Keratinocyte (primary cell): ENCODE measurements at regions not wholly inside any gene's neighbourhood (a gene's known extent, or its start where the extent isn't known, plus 50 kb on each side); places are given as distances from the start of the nearest gene placed in this dataset.

Experiments used
- DNase-seq: peaks from one replicate; pipeline ENCODE4 v3.0.0-alpha.2; 2011; ENCODE audit warnings: low read depth, missing footprints, low spot score
- FAIRE-seq: peaks from 2 replicates; lab custom pipeline; 2011; peaks lifted over from hg19 to GRCh38; lab: Jason Lieb, UNC
- H2AFZ ChIP-seq: 2 replicates; pipeline ENCODE4 v1.6.0; 2012; ENCODE audit warnings: low read length, control low read depth, inconsistent platforms; ENCODE audit not compliant: control insufficient read depth
- H3K27ac ChIP-seq: 2 replicates; pipeline ENCODE4 v1.5.1; 2011; ENCODE audit warnings: low read length; ENCODE audit not compliant: control insufficient read depth, insufficient read depth
- H3K27me3 ChIP-seq: 3 replicates; pipeline ENCODE4 v1.6.0; 2011; ENCODE audit warnings: low read length; ENCODE audit not compliant: control insufficient read depth, insufficient read depth; ENCODE audit errors: extremely low read depth
- H3K36me3 ChIP-seq, 2 experiments: 2 replicates in 1 of 2; 3 replicates in 1 of 2; pipeline ENCODE4 v1.5.1; 2011; ENCODE audit warnings: low read length in 2 of 2, mild to moderate bottlenecking in 1 of 2; ENCODE audit not compliant: control insufficient read depth in 2 of 2, insufficient read depth in 2 of 2; ENCODE audit errors: extremely low read depth in 1 of 2
- H3K4me1 ChIP-seq: 3 replicates; pipeline ENCODE4 v1.5.1; 2011; ENCODE audit warnings: low read length; ENCODE audit not compliant: control insufficient read depth, insufficient read depth; ENCODE audit errors: extremely low read depth
- H3K4me2 ChIP-seq: 3 replicates; pipeline ENCODE4 v1.6.0; 2011; ENCODE audit warnings: low read depth, low read length; ENCODE audit not compliant: control insufficient read depth, insufficient read depth; ENCODE audit errors: extremely low read depth
- H3K4me3 ChIP-seq, 3 experiments: fragments of 200-600 bp in 1 of 3; sonication (generic) in 1 of 3; 2 replicates in 2 of 3; 3 replicates in 1 of 3; pipeline ENCODE4 v1.5.1; 2011 to 2016; ENCODE audit warnings: low read length in 3 of 3, mild to moderate bottlenecking in 3 of 3, control low read depth in 2 of 3, inconsistent platforms in 1 of 3, low read depth in 1 of 3, mixed read lengths in 1 of 3, mixed run types in 1 of 3, moderate library complexity in 1 of 3; ENCODE audit not compliant: control insufficient read depth in 2 of 3, insufficient read depth in 2 of 3; ENCODE audit errors: extremely low read depth in 1 of 3
- H3K79me2 ChIP-seq: 2 replicates; pipeline ENCODE4 v1.6.0; 2012; ENCODE audit warnings: low read length; ENCODE audit not compliant: control insufficient read depth, insufficient read depth
- H3K9ac ChIP-seq: 3 replicates; pipeline ENCODE4 v1.6.0; 2011; ENCODE audit warnings: low read length; ENCODE audit not compliant: control insufficient read depth, insufficient read depth; ENCODE audit errors: extremely low read depth
- H3K9me1 ChIP-seq: 3 replicates; pipeline ENCODE4 v1.6.0; 2011; ENCODE audit warnings: low read length; ENCODE audit not compliant: control insufficient read depth, insufficient read depth; ENCODE audit errors: extremely low read depth
- H3K9me3 ChIP-seq: 2 replicates; pipeline ENCODE4 v1.5.1; 2012; ENCODE audit warnings: low read depth, low read length; ENCODE audit not compliant: control insufficient read depth
- H4K20me1 ChIP-seq: 3 replicates; pipeline ENCODE4 v1.6.0; 2011; ENCODE audit warnings: low read length; ENCODE audit not compliant: control insufficient read depth, insufficient read depth; ENCODE audit errors: extremely low read depth
- EZH2 ChIP-seq: IDR thresholded peaks from one replicate; pipeline ENCODE4 v1.6.1; 2012; ENCODE audit warnings: inconsistent platforms, mild to moderate bottlenecking, low read length, moderate library complexity
- dilution Hi-C: fragments of 300-500 bp; cut with MboI; formaldehyde crosslinking; loops from one replicate; pipeline ENCODE4 v1.7.0; 2020; ENCODE audit warnings: low sequenced_read_pairs; ENCODE audit not compliant: extremely low pct_ligation_motif_present
- TF ChIP-seq, protein P1 (sequence below), 3 experiments: IDR thresholded peaks in 1 of 3; conservative IDR thresholded peaks in 1 of 3; optimal IDR thresholded peaks in 1 of 3; 2 replicates in 2 of 3; 3 replicates in 1 of 3; pipeline versions ENCODE3 to v1.5.1; 2011; ENCODE audit warnings: low read length in 3 of 3, mild to moderate bottlenecking in 3 of 3, moderate library complexity in 2 of 3, control low read depth in 1 of 3, inconsistent platforms in 1 of 3; ENCODE audit not compliant: insufficient read depth in 2 of 3; ENCODE audit errors: extremely low read depth in 1 of 3

DNA sequence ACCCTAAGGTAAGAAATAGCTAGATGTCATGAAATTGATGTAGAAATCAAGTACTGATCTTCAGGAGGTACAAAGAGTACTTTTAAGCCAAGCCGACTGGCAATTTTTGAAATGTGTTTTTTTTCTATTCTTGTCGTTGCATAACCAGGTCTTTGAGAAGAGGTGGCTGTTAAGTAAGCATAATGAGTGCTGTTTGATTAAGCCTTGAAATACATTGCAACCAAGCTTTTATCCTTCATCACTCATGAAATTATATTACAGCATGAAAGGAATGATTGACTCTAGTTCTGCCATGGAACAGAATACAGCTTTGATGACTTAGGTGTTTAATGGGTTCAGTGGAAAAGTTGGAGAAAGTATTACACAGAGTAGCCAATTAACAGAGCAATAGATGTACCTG lies 1720.2 kb upstream of the SEL1L start:
- Histone ChIP-seq H3K9me3 (no peaks in the 10 kb centered on the region), H3K27me3 (no peaks in the 10 kb centered on the region), H3K9me1 (no peaks in the 10 kb centered on the region), H4K20me1 (no peaks in the 10 kb centered on the region), H3K36me3 (no peaks in the 10 kb centered on the region), H3K9ac (no peak overlapping the region), H3K4me1 (no peaks in the 10 kb centered on the region), H3K4me2 (no peak overlapping the region), H3K4me3 (no peak overlapping the region), H3K79me2 (no peaks in the 10 kb centered on the region), H2AFZ (no peak overlapping the region), H3K27ac (no peak overlapping the region)
- dilution Hi-C loops = no loop called here
- TF ChIP-seq, protein P1, sequence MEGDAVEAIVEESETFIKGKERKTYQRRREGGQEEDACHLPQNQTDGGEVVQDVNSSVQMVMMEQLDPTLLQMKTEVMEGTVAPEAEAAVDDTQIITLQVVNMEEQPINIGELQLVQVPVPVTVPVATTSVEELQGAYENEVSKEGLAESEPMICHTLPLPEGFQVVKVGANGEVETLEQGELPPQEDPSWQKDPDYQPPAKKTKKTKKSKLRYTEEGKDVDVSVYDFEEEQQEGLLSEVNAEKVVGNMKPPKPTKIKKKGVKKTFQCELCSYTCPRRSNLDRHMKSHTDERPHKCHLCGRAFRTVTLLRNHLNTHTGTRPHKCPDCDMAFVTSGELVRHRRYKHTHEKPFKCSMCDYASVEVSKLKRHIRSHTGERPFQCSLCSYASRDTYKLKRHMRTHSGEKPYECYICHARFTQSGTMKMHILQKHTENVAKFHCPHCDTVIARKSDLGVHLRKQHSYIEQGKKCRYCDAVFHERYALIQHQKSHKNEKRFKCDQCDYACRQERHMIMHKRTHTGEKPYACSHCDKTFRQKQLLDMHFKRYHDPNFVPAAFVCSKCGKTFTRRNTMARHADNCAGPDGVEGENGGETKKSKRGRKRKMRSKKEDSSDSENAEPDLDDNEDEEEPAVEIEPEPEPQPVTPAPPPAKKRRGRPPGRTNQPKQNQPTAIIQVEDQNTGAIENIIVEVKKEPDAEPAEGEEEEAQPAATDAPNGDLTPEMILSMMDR (optimal IDR thresholded peaks at IDR 0.05 in 1 of 3, IDR thresholded peaks at IDR 0.05 in 1 of 3, conservative IDR thresholded peaks at IDR 0.05 in 1 of 3; ENCODE audit: extremely low read depth in 1 of 3, insufficient read depth in 2 of 3, low read length in 3 of 3) = no peak
- TF ChIP-seq EZH2 = no peak
- FAIRE-seq (no peak), DNase-seq (no peak)

- Histone ChIP-seq H3K4me1 (no peaks in the 10 kb centered on the region), H2AFZ (no peak overlapping the region), H3K36me3 (no peaks in the 10 kb centered on the region), H4K20me1 (no peaks in the 10 kb centered on the region), H3K9ac (no peak overlapping the region), H3K79me2 (no peaks in the 10 kb centered on the region), H3K27me3 (no peaks in the 10 kb centered on the region), H3K9me1 (no peaks in the 10 kb centered on the region), H3K9me3 (no peaks in the 10 kb centered on the region), H3K4me3 (no peak overlapping the region), H3K4me2 (no peak overlapping the region), H3K27ac (no peak overlapping the region)
- no peak for FAIRE-seq
- no peak for TF ChIP-seq EZH2
- TF ChIP-seq, protein P1 (optimal IDR thresholded peaks at IDR 0.05 in 1 of 3, IDR thresholded peaks at IDR 0.05 in 1 of 3, conservative IDR thresholded peaks at IDR 0.05 in 1 of 3; ENCODE audit: extremely low read depth in 1 of 3, insufficient read depth in 2 of 3, low read length in 3 of 3) = no peak
- no peak for DNase-seq
- dilution Hi-C loops = no loop called here
Observed at GRCh38 chr14:83255015-83255726, 1721.5 kb upstream of the SEL1L start.
